ENCODE measurements at regions not wholly inside any gene's neighbourhood (a gene's known extent, or its start where the extent isn't known, plus 50 kb on each side); places are given as distances from the start of the nearest gene placed in this dataset.

DNA sequence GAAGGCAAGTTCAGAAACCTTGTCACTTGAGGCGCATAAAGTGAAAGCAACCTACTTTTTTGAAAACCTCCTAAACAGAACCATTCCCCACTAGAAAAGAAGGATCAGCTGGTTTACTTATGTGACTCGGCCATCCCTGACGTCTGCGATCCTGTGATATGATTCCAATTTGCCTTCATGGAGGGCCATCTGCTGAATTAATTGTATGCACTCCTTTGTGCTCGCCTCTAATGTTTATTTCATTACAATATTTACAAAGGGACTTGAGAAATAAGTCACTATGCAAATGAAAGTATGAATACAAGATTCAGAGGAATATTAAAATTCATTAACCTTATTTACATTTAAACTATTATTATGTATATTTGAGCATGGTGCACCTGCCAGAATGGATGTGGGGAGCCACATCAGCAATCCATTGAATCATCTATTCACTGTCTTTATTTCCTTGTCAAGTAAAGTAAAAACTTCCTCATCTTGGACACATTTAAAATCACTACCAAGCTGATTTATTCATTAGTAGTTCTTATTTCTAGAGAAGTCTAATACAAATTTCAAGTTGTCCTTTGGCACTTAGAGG lies 96.5 kb downstream of the RBM43 start:
- TF ChIP-seq, protein P1, sequence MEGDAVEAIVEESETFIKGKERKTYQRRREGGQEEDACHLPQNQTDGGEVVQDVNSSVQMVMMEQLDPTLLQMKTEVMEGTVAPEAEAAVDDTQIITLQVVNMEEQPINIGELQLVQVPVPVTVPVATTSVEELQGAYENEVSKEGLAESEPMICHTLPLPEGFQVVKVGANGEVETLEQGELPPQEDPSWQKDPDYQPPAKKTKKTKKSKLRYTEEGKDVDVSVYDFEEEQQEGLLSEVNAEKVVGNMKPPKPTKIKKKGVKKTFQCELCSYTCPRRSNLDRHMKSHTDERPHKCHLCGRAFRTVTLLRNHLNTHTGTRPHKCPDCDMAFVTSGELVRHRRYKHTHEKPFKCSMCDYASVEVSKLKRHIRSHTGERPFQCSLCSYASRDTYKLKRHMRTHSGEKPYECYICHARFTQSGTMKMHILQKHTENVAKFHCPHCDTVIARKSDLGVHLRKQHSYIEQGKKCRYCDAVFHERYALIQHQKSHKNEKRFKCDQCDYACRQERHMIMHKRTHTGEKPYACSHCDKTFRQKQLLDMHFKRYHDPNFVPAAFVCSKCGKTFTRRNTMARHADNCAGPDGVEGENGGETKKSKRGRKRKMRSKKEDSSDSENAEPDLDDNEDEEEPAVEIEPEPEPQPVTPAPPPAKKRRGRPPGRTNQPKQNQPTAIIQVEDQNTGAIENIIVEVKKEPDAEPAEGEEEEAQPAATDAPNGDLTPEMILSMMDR (IDR thresholded peaks at IDR 0.05; ENCODE audit: insufficient read depth, low read depth, low read length): no peak
- TF ChIP-seq EZH2 (IDR thresholded peaks at IDR 0.05; ENCODE audit: insufficient read depth, low read length): no peak

Measured in astrocyte (in vitro differentiated cells and primary cell).